ENCODE measurements at regions not wholly inside any gene's neighbourhood (a gene's known extent, or its start where the extent isn't known, plus 50 kb on each side); places are given as distances from the start of the nearest gene placed in this dataset.

DNA sequence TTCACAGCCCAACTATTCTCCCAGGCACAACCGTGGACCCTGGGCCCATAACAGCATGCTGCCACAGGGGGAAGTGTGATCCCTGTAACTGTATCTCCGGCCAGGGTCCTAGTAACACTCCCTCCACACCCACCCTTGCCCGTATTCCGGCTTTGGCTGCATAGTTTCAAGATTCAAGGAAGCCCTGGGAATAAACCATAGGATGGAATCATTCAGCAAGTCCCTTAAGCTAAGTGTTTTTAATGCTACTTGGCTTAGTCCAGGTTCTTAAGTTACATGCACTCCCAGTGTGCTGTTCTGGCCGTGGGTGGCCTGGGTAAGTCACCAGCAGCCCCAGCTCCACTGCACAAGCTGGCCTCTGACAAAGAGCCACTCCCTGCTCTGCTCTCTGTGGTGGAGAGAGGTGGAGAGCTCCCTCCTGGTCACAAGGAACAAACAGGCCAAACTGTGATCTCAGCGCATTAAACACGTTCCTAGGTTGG is 532.4 kb upstream of the SGCG start:
- H3K4me1 ChIP-seq (ENCODE audit: control insufficient read depth in 1 of 2, insufficient read depth in 2 of 2, low read length in 2 of 2), result peaks cover 5 to 7% of the 10 kb centered on the region in 2 experiments
- H3K9me3 ChIP-seq (ENCODE audit: insufficient read depth, low read depth, low read length), result no peaks in the 10 kb centered on the region
- no peak overlapping the region for H2AK5ac ChIP-seq (ENCODE audit: low read length)
- H4K12ac ChIP-seq (ENCODE audit: low read depth, low read length), result no peak overlapping the region
- no peak overlapping the region for H3K9ac ChIP-seq (ENCODE audit: low read length)
- H3K14ac ChIP-seq (ENCODE audit: low read length), result no peak overlapping the region
- no peak overlapping the region for H3K4me3 ChIP-seq (ENCODE audit: low read depth, low read length)
- H3K4me2 ChIP-seq (ENCODE audit: low read length), result no peak overlapping the region
- H3K27me3 ChIP-seq (ENCODE audit: insufficient read depth, low read length), result no peaks in the 10 kb centered on the region
- H4K8ac ChIP-seq (ENCODE audit: low read depth, low read length), result no peak overlapping the region
- no peak overlapping the region for H2BK5ac ChIP-seq (ENCODE audit: low read depth, low read length, poor library complexity)
- no peaks in the 10 kb centered on the region for H3K79me2 ChIP-seq (ENCODE audit: control insufficient read depth, insufficient read depth, low read length, poor library complexity)
- H2BK120ac ChIP-seq (ENCODE audit: insufficient read depth, low read length, poor library complexity), result no peak overlapping the region
- H3K36me3 ChIP-seq (ENCODE audit: control insufficient read depth in 1 of 2, insufficient read depth in 2 of 2, low read length in 2 of 2), result no peaks in the 10 kb centered on the region
- H3K18ac ChIP-seq (ENCODE audit: low read length), result no peak overlapping the region
- no peak overlapping the region for H3K27ac ChIP-seq (ENCODE audit: low read depth, low read length)
- H2BK12ac ChIP-seq (ENCODE audit: low read length), result no peak overlapping the region
- H3K79me1 ChIP-seq (ENCODE audit: low read length), result peaks cover 2% of the 10 kb centered on the region
- H4K91ac ChIP-seq (ENCODE audit: low read depth, low read length), result no peak overlapping the region
- H3K4ac ChIP-seq (ENCODE audit: low read depth, low read length), result no peak overlapping the region
- no peak overlapping the region for H3K23ac ChIP-seq (ENCODE audit: low read length)
- no peak for DNase-seq
- no peak overlapping the region for H2AFZ ChIP-seq (ENCODE audit: insufficient read depth, low read length, poor library complexity)
- no CpG with 5 or more reads among the region's 7 CpGs for WGBS (ENCODE audit: extremely low coverage, insufficient coverage, insufficient read length)

- no peak overlapping the region for H2BK5ac ChIP-seq (ENCODE audit: low read depth, low read length, poor library complexity)
- H4K12ac ChIP-seq (ENCODE audit: low read depth, low read length), result no peak overlapping the region
- H3K9me3 ChIP-seq (ENCODE audit: insufficient read depth, low read depth, low read length), result no peaks in the 10 kb centered on the region
- H2AFZ ChIP-seq (ENCODE audit: insufficient read depth, low read length, poor library complexity), result no peak overlapping the region
- no peak overlapping the region for H3K4me2 ChIP-seq (ENCODE audit: low read length)
- no peak overlapping the region for H3K14ac ChIP-seq (ENCODE audit: low read length)
- no peak overlapping the region for H2BK12ac ChIP-seq (ENCODE audit: low read length)
- no peak overlapping the region for H3K27ac ChIP-seq (ENCODE audit: low read depth, low read length)
- WGBS (ENCODE audit: extremely low coverage, insufficient coverage, insufficient read length), result no CpG with 5 or more reads among the region's 8 CpGs
- no peak overlapping the region for H3K18ac ChIP-seq (ENCODE audit: low read length)
- no peak overlapping the region for H3K9ac ChIP-seq (ENCODE audit: low read length)
- H3K79me2 ChIP-seq (ENCODE audit: control insufficient read depth, insufficient read depth, low read length, poor library complexity), result no peaks in the 10 kb centered on the region
- no peak overlapping the region for H3K4ac ChIP-seq (ENCODE audit: low read depth, low read length)
- H3K27me3 ChIP-seq (ENCODE audit: insufficient read depth, low read length), result no peaks in the 10 kb centered on the region
- no peak for DNase-seq
- H3K36me3 ChIP-seq (ENCODE audit: control insufficient read depth in 1 of 2, insufficient read depth in 2 of 2, low read length in 2 of 2), result no peaks in the 10 kb centered on the region
- H4K8ac ChIP-seq (ENCODE audit: low read depth, low read length), result no peak overlapping the region
- peaks cover 5 to 7% of the 10 kb centered on the region in 2 experiments for H3K4me1 ChIP-seq (ENCODE audit: control insufficient read depth in 1 of 2, insufficient read depth in 2 of 2, low read length in 2 of 2)
- H2BK120ac ChIP-seq (ENCODE audit: insufficient read depth, low read length, poor library complexity), result no peak overlapping the region
- peaks cover 7% of the 10 kb centered on the region for H3K79me1 ChIP-seq (ENCODE audit: low read length)
- no peak overlapping the region for H2AK5ac ChIP-seq (ENCODE audit: low read length)
- no peak overlapping the region for H4K91ac ChIP-seq (ENCODE audit: low read depth, low read length)
- H3K23ac ChIP-seq (ENCODE audit: low read length), result no peak overlapping the region
- no peak overlapping the region for H3K4me3 ChIP-seq (ENCODE audit: low read depth, low read length)
Measured at GRCh38 chr13:22652796-22653195, 528.0 kb upstream of the SGCG start.

DNA sequence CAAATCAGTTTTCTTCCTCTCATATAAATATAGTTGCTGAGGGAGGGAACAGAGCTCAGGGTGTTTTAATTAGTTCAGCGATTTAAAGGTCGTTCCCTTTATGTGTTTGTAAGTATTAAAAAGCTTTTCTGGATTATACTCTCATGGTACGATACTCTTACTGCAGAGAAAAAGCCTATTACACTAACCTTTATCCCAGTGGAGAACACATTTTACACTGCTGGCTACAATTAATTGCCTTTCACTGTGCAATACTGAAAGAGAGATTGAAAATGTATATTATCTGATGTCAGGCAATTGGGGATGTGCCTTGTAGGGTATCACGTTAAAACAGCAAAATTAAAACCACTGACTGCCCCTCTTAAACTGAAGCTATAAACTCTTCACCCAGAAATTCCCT is 526.9 kb upstream of the SGCG start:
- H2BK120ac ChIP-seq (ENCODE audit: insufficient read depth, low read length, poor library complexity), result peak overlapping the region; percentile 38
- H3K9ac ChIP-seq (ENCODE audit: low read length), result no peak overlapping the region
- no peak overlapping the region for H2AK5ac ChIP-seq (ENCODE audit: low read length)
- H3K23ac ChIP-seq (ENCODE audit: low read length), result no peak overlapping the region
- H3K4me1 ChIP-seq (ENCODE audit: control insufficient read depth in 1 of 2, insufficient read depth in 2 of 2, low read length in 2 of 2), result peaks cover 5 to 7% of the 10 kb centered on the region in 2 experiments
- H4K12ac ChIP-seq (ENCODE audit: low read depth, low read length), result no peak overlapping the region
- peak overlapping the region; percentile 61 for H2BK12ac ChIP-seq (ENCODE audit: low read length)
- H3K4me2 ChIP-seq (ENCODE audit: low read length), result no peak overlapping the region
- H3K9me3 ChIP-seq (ENCODE audit: insufficient read depth, low read depth, low read length), result no peaks in the 10 kb centered on the region
- no peak overlapping the region for H2BK5ac ChIP-seq (ENCODE audit: low read depth, low read length, poor library complexity)
- no peak overlapping the region for H4K91ac ChIP-seq (ENCODE audit: low read depth, low read length)
- no peak overlapping the region for H4K8ac ChIP-seq (ENCODE audit: low read depth, low read length)
- H3K27ac ChIP-seq (ENCODE audit: low read depth, low read length), result no peak overlapping the region
- no peak overlapping the region for H3K14ac ChIP-seq (ENCODE audit: low read length)
- no peak overlapping the region for H2AFZ ChIP-seq (ENCODE audit: insufficient read depth, low read length, poor library complexity)
- H3K79me2 ChIP-seq (ENCODE audit: control insufficient read depth, insufficient read depth, low read length, poor library complexity), result no peaks in the 10 kb centered on the region
- H3K18ac ChIP-seq (ENCODE audit: low read length), result no peak overlapping the region
- H3K4ac ChIP-seq (ENCODE audit: low read depth, low read length), result no peak overlapping the region
- no peak for DNase-seq
- peaks cover 7% of the 10 kb centered on the region for H3K79me1 ChIP-seq (ENCODE audit: low read length)
- no peak overlapping the region for H3K4me3 ChIP-seq (ENCODE audit: low read depth, low read length)
- WGBS (ENCODE audit: extremely low coverage, insufficient coverage, insufficient read length), result no CpG with 5 or more reads among the region's 4 CpGs
- H3K36me3 ChIP-seq (ENCODE audit: control insufficient read depth in 1 of 2, insufficient read depth in 2 of 2, low read length in 2 of 2), result no peaks in the 10 kb centered on the region
- H3K27me3 ChIP-seq (ENCODE audit: insufficient read depth, low read length), result no peaks in the 10 kb centered on the region

DNA sequence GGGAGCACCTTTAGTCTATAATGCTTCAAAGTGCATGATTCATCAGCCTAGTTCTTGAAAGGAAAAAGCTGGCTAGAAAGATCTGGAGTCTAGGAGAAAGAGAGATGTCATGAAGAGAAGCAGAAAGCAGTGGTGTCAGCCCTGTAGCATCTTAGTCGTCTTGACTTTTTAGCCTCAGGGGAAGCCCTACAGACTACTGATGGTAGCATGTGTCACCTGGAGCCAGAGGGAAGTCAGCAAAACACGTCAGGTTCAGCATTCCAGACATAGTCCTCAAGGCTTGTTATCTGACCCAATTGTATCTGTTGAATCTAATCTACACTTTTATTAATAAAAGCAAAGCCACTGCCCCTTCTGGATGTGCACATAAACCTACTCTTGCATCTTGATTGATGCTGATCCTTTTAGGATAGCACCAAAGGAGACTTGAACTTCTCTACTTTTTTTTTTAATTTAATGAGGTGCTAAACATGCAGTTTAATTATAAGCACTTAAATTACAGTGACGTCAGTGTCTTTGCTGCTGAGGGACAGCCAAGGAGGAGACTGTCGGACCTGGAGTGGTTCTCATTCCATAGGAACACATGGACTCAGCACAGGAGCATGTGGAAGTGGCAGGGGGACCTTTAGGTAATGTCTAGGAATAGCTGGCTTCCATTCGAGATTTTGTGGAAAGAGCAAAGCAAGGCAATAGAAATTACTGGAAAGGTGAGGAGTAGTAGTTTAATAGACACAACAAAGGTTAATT is 525.5 kb upstream of the SGCG start:
- Histone ChIP-seq H3K14ac (ENCODE audit: low read length) (no peak overlapping the region), H3K4ac (ENCODE audit: low read depth, low read length) (no peak overlapping the region), H2BK120ac (ENCODE audit: insufficient read depth, low read length, poor library complexity) (no peak overlapping the region), H3K27me3 (ENCODE audit: insufficient read depth, low read length) (no peaks in the 10 kb centered on the region), H2BK5ac (ENCODE audit: low read depth, low read length, poor library complexity) (no peak overlapping the region), H3K4me1 (ENCODE audit: control insufficient read depth in 1 of 2, insufficient read depth in 2 of 2, low read length in 2 of 2) (peaks cover 1 to 4% of the 10 kb centered on the region in 2 experiments), H3K18ac (ENCODE audit: low read length) (no peak overlapping the region), H2AK5ac (ENCODE audit: low read length) (no peak overlapping the region), H3K27ac (ENCODE audit: low read depth, low read length) (peak overlapping the region; percentile 69), H4K91ac (ENCODE audit: low read depth, low read length) (no peak overlapping the region), H3K79me2 (ENCODE audit: control insufficient read depth, insufficient read depth, low read length, poor library complexity) (no peaks in the 10 kb centered on the region), H3K79me1 (ENCODE audit: low read length) (peaks cover 6% of the 10 kb centered on the region), H3K36me3 (ENCODE audit: control insufficient read depth in 1 of 2, insufficient read depth in 2 of 2, low read length in 2 of 2) (no peaks in the 10 kb centered on the region), H3K23ac (ENCODE audit: low read length) (no peak overlapping the region), H2BK12ac (ENCODE audit: low read length) (no peak overlapping the region), H4K12ac (ENCODE audit: low read depth, low read length) (no peak overlapping the region), H3K4me3 (ENCODE audit: low read depth, low read length) (no peak overlapping the region), H3K9me3 (ENCODE audit: insufficient read depth, low read depth, low read length) (no peaks in the 10 kb centered on the region), H4K8ac (ENCODE audit: low read depth, low read length) (no peak overlapping the region), H3K9ac (ENCODE audit: low read length) (no peak overlapping the region), H2AFZ (ENCODE audit: insufficient read depth, low read length, poor library complexity) (no peak overlapping the region), H3K4me2 (ENCODE audit: low read length) (no peak overlapping the region)
- peak; percentile 88 to 94 for DNase-seq
- no CpG with 5 or more reads among the region's 5 CpGs for WGBS (ENCODE audit: extremely low coverage, insufficient coverage, insufficient read length)
